Left lung (tissue), 4 donors: ENCODE measurements at regions not wholly inside any gene's neighbourhood (a gene's known extent, or its start where the extent isn't known, plus 50 kb on each side); places are given as distances from the start of the nearest gene placed in this dataset.

Experiments used
- ATAC-seq: fragments of 200-7000 bp; cut with Tn5 transposase; one replicate; pipeline ENCODE4 v1.9.1; 2020; ENCODE audit warnings: moderate library complexity
- DNase-seq, 4 donors: peaks; one replicate each; pipeline ENCODE4 v3.0.0-alpha.2; 2013 to 2020
- H3K27ac ChIP-seq, 2 donors: fragments of 200-600 bp; sonication (generic) in 1 of 2; one replicate each; pipeline versions ENCODE4 v1.5.0 to v1.8.0; 2020 to 2021
- H3K27me3 ChIP-seq, 2 donors: fragments of 200-600 bp; sonication (generic) in 1 of 2; one replicate each; pipeline versions ENCODE4 v1.5.0 to v1.8.0; 2020 to 2021
- H3K36me3 ChIP-seq, 2 donors: fragments of 200-600 bp; sonication (generic) in 1 of 2; one replicate each; pipeline versions ENCODE4 v1.5.0 to v1.8.0; 2020 to 2021
- H3K4me1 ChIP-seq, 2 donors: fragments of 200-600 bp; one replicate each; pipeline ENCODE4 v1.8.0; 2021
- H3K4me3 ChIP-seq, 2 donors: fragments of 200-600 bp; sonication (generic) in 1 of 2; one replicate each; pipeline versions ENCODE4 v1.5.0 to v1.8.0; 2020 to 2021; ENCODE audit warnings: mild to moderate bottlenecking in 1 of 2
- H3K9me3 ChIP-seq, 2 donors: fragments of 200-600 bp; sonication (generic) in 1 of 2; one replicate each; pipeline versions ENCODE4 v1.5.0 to v1.8.0; 2020 to 2021
- intact Hi-C, 2 donors: fragments of 100-400 bp; cut with DNase I; formaldehyde crosslinking; loops; one replicate each; pipeline versions ENCODE4 v1.11.2 to v1.14.2; 2022
- TF ChIP-seq, protein P1 (sequence below), 2 donors: fragments of 200-600 bp; sonication (generic) in 1 of 2; IDR thresholded peaks; one replicate each; pipeline versions ENCODE4 v1.5.0 to v1.8.0; 2021; ENCODE audit warnings: antibody characterized with exemption in 2 of 2
- donor health status: DM: no; HTN: yes; CAD: no.
- donor health status: DM: no; HTN: no; CAD: no.

- no peaks in the 10 kb centered on the region for H3K36me3 ChIP-seq
- intact Hi-C loops = no loop called here
- H3K4me3 ChIP-seq = no peak overlapping the region
- no peak overlapping the region for H3K27ac ChIP-seq
- H3K27me3 ChIP-seq = peaks cover 0 to 48% of the 10 kb centered on the region in 2 donors
- TF ChIP-seq, protein P1, sequence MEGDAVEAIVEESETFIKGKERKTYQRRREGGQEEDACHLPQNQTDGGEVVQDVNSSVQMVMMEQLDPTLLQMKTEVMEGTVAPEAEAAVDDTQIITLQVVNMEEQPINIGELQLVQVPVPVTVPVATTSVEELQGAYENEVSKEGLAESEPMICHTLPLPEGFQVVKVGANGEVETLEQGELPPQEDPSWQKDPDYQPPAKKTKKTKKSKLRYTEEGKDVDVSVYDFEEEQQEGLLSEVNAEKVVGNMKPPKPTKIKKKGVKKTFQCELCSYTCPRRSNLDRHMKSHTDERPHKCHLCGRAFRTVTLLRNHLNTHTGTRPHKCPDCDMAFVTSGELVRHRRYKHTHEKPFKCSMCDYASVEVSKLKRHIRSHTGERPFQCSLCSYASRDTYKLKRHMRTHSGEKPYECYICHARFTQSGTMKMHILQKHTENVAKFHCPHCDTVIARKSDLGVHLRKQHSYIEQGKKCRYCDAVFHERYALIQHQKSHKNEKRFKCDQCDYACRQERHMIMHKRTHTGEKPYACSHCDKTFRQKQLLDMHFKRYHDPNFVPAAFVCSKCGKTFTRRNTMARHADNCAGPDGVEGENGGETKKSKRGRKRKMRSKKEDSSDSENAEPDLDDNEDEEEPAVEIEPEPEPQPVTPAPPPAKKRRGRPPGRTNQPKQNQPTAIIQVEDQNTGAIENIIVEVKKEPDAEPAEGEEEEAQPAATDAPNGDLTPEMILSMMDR (IDR thresholded peaks at IDR 0.05) = no peak
- no peak for DNase-seq
- ATAC-seq = no peak
- no peaks in the 10 kb centered on the region for H3K4me1 ChIP-seq
- H3K9me3 ChIP-seq = no peaks in the 10 kb centered on the region
Measured at GRCh38 chr16:49024016-49024415, 257.6 kb downstream of the CBLN1 start.

GRCh38 chr16:49023050-49023449 is 258.6 kb downstream of the CBLN1 start:
- Histone ChIP-seq H3K27ac (no peak overlapping the region), H3K27me3 (peaks cover 0 to 50% of the 10 kb centered on the region in 2 donors), H3K4me1 (no peaks in the 10 kb centered on the region), H3K4me3 (no peak overlapping the region), H3K9me3 (no peaks in the 10 kb centered on the region), H3K36me3 (no peaks in the 10 kb centered on the region)
- DNase-seq (no peak), ATAC-seq (no peak)
- intact Hi-C loops = no loop called here
- TF ChIP-seq, protein P1 (IDR thresholded peaks at IDR 0.05) = no peak

DNA sequence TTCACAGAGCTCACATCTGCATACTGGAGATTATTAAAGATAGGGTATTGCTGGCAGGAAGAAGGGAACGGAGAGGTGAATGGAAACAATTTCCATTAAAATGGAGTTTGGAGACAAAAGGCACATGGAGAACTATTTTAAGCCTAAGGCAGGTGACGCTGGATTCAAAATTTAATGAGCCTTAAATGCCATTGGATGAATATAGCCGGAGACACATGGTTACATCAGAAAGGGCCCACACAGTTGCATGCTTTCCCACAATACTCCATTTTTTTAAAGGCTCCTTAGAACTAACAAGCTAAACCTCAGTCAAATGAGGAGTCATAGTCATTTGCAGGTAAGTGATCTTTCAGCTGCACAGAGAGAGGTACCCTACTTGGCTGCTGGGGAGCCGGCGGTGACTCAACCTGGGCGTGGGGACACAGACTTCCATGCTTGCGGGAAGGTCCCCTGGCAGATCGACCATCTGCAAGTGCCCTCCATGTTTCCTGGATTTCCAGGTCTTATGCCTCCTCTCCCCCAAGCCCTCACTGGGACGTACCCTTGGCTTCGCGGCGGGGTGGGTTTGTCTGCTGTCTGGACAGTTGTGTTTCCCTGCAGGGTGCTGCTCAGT is 259.2 kb downstream of the CBLN1 start:
- Histone ChIP-seq H3K36me3 (no peaks in the 10 kb centered on the region), H3K4me3 (no peak overlapping the region), H3K27me3 (peaks cover 0 to 50% of the 10 kb centered on the region in 2 donors), H3K27ac (no peak overlapping the region), H3K9me3 (no peaks in the 10 kb centered on the region), H3K4me1 (no peaks in the 10 kb centered on the region)
- intact Hi-C loops = no loop called here
- DNase-seq (no peak), ATAC-seq (no peak)
- TF ChIP-seq, protein P1 (IDR thresholded peaks at IDR 0.05) = no peak

- TF ChIP-seq, protein P1 (IDR thresholded peaks at IDR 0.05) = no peak
- intact Hi-C loops = no loop called here
- H3K4me1 ChIP-seq = no peaks in the 10 kb centered on the region
- H3K9me3 ChIP-seq = no peaks in the 10 kb centered on the region
- peak in 1 of 4 donors; percentile 21 for DNase-seq
- H3K27me3 ChIP-seq = peaks cover 0 to 50% of the 10 kb centered on the region in 2 donors
- ATAC-seq = no peak
- no peak overlapping the region for H3K27ac ChIP-seq
- no peaks in the 10 kb centered on the region for H3K36me3 ChIP-seq
- no peak overlapping the region for H3K4me3 ChIP-seq
Measured at GRCh38 chr16:49021136-49021535, 260.5 kb downstream of the CBLN1 start.

DNA sequence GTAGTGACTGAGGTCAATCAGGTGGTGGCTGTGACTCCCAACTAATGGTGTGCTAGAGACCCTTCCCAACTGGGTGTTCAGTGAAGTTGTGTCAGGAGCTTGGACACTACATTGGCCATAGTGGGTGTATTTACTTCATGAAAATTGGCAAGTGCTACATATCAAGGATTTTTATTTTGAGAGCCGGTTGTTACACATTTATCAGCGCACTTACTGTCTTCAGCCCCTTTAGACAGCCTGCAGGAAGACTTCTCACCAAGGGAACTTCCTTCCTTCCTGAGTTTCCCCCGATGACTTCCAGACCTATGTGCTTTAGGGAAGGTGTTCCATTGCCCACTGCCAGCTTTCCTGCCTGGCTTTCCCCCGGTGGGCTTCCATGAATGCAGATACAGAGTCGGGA is 261.2 kb downstream of the CBLN1 start:
- no peaks in the 10 kb centered on the region for H3K9me3 ChIP-seq
- peaks cover 0 to 50% of the 10 kb centered on the region in 2 donors for H3K27me3 ChIP-seq
- no peak overlapping the region for H3K27ac ChIP-seq
- DNase-seq = no peak
- no peaks in the 10 kb centered on the region for H3K36me3 ChIP-seq
- H3K4me1 ChIP-seq = no peaks in the 10 kb centered on the region
- no peak for ATAC-seq
- intact Hi-C loops = no loop called here
- TF ChIP-seq, protein P1 (IDR thresholded peaks at IDR 0.05) = no peak
- H3K4me3 ChIP-seq = no peak overlapping the region
